ENCODE measurements at regions not wholly inside any gene's neighbourhood (a gene's known extent, or its start where the extent isn't known, plus 50 kb on each side); places are given as distances from the start of the nearest gene placed in this dataset.

DNA sequence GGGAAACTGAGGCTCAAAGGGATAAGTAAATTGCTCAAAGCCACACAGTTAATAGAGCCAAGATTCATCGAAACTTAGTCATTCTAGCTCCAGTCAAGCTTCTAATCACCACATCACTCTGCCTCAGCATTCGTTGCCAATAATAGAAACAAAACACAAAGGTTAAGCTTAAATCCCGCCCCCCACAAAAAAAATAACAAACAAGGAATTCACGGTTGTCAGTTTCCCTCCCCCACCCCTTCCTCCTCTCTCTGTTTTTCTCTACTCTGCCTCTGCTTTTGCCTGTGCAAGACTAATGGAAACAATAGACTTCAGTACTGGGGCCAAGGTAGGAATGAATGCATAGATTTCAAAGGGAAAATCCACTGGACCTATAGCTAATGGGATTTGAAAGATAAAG is 70.7 kb upstream of the ZNF644 start:
- no peak for DNase-seq

DNA sequence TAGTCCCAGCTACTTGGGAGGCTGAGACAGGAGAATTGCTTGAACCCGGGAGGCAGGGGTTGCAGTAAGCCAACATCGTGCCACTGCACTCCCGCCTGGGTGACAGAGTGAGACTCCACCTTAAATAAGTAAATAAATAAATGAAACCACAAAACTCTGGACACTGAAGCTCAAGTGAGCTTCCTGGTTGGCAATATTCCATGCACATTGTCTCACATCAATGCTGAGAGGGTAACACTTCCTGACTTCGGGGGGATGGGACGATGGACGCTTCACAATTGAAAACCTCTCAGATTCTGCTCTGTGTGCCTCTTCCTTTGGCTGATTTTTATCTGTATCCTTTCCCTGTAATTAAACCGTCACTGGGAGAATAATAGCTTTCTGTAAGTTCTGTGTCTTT is 70.0 kb upstream of the ZNF644 start:
- no peak for DNase-seq

DNA sequence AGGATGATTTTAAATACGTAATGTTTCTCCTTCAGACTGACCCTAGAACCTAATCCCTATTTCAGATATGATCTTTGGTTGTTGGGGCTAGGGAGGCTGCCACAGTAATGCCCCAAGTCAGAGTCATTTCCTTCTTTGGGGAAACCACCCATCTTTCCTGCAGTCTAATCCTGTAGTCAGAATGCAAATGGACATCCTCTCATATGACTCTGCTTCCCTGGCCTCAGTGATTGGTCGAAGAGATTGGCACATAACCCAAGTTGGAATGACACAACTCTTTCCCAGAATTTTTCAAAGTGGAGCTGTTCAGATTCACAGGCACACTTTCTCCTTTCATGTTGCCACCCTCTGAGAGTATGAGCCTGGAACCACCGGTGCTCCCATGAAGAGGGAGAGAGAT is 58.8 kb upstream of the ZNF644 start:
- no peak for DNase-seq

DNA sequence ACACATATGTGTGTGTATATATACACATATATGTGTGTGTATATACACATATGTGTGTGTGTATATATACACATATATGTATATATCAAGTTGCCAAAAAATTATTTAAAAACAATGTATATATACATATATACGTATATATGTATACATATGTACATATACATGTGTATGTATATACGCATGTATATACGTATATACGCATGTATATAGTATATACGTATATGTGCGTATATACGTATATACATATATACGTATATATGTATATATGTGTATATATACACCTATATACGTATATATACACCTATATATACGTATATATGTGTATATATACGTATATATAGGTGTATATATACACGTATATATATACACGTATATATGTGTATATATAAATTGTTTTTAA is 57.0 kb upstream of the ZNF644 start:
- DNase-seq, result no peak

DNA sequence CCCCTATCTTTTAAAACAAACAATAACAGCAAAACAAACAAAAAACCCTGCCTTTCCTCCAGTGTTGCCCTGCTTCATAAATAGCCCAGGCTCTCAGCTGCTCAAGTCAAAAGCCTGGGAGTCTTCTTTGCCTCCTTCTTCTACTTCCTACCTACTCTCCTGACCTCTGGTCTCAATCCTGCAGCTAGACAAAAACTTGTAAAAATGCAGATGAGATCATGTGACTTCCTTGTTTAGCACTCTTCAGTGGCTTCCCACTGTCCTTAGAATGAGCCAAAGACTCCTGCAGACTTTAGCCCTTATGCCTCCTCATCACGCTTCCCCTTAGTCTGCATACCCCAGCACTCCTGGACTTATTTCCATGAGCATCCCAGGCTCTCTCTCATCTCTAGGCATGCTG is 55.0 kb upstream of the ZNF644 start:
- no peak for DNase-seq

DNA sequence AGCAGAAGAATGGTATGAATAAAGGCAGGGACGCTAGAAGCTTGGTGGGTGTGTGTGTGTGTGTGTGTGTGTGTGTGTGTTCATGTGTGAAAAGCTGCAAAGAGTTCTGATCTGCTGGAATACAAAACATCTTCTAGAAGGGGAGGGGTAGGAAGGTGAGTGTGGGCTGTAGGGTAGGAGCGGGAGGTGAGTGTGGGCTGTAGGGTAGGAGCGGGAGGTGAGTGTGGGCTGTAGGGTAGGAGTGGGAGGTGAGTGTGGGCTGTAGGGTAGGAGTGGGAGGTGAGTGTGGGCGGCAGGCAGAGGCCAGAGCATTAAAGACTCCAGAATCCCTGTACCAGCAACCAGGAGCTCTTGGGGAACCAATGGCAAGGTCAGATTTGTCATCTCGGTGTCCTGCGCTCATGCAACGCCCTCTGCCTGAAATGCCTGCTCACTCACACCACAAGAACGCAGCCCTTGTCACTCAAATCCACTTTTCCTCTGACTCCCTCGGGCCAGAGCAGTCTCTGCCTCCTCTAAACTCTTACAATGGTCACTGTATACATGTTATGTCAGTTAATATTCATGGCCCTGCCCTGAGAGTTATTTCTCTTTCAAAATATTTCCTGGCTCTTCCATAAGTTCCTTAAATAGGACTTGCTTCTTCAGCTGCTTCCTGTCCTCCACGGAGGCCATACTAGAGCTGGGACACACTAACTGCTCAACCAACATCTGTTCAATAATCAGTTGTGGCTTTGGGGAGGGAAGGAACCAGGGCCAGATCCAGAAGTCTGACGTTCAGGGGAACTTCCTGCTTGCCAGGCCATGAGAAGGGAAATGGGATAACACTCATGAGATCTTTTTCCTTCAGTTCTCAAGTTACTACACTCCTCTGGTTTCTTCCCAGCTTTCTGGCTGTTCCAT is 53.6 kb upstream of the ZNF644 start:
- DNase-seq, result no peak

DNA sequence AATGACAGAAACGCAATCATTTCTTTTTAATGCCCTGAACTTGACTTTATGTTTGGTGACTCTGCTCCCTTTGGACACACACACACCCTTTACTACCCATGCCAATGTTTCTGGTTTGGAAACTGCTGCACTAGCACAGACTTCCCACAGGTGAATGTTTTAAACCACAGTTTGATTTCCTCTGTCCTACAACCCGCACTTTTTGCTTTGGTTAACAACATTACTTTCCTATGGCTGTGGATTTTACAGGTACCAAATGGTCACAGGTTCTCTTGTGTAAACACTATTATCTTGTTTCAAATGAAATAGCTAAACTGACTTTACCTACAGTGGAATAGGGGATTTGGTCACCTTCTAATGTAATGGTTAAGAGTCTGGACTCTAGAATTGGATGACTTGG is 51.5 kb upstream of the ZNF644 start:
- no peak for DNase-seq

DNA sequence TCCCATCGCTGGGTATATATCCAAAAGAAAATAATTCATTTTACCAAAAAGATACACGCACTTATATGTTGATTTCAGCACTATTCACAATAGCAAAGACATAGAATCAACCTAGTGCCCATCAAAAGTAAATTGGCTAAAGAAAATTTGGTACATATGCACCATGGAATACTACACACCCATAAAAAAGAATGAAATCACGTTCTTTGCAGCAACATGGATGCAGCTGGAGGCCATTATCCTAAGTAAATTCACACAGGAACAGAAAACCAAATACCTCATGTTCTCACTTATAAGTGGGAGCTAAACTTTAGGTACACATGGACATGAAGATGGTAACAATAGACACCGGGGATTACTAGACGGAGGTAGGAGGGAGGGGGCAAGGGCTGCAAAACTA is 50.0 kb upstream of the ZNF644 start:
- DNase-seq, result no peak

Measured in COR-L47 (cell line).